ENCODE measurements at regions not wholly inside any gene's neighbourhood (a gene's known extent, or its start where the extent isn't known, plus 50 kb on each side); places are given as distances from the start of the nearest gene placed in this dataset.

DNA sequence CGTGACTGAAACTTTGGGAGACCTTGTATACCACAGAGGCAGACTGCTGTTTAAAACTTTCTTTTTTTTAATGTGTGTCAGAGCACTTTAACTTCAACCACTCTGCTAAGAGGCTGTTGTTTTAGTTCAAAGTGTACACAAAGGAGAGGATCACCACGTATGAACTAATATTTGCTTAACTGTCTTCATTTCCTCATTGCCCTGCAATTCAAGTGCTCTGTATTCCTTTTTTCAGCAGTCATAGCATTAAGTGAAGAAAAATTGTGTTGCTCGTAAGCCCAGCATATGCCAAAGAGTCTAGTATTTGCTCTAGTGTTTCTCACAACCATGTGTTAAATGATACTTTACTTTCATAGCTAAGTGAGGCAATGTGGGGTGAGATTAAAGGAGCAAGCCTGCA lies 63.0 kb upstream of the HHIP start (continued):
- no peak for TF ChIP-seq CTCF (conservative IDR thresholded peaks at IDR 0.05; ENCODE audit: low read depth in 2 of 2)
- TF ChIP-seq ZNF114 (CRISPR knock-in tag; IDR thresholded peaks at IDR 0.05): no peak
- TF ChIP-seq NANOG (IDR thresholded peaks at IDR 0.05; ENCODE audit: borderline replicate concordance): no peak

- DNase-seq (ENCODE audit: low spot score) (no peak), ATAC-seq (no peak)
- no peaks in the 10 kb centered on the region for H3K27me3 ChIP-seq (ENCODE audit: insufficient read depth)
- H3K9me2 ChIP-seq (ENCODE audit: insufficient read depth): peaks cover 13% of the 10 kb centered on the region
- H3K36me3 ChIP-seq (ENCODE audit: insufficient read depth): no peaks in the 10 kb centered on the region; the same call in 1 of the 2 replicates
- no peak overlapping the region for H3K27ac ChIP-seq (ENCODE audit: low read depth)
- no peaks in the 10 kb centered on the region for H3F3A ChIP-seq (replicated peaks; ENCODE audit: low read depth)
- no peak overlapping the region for H3K4me3 ChIP-seq
- no peaks in the 10 kb centered on the region; the same call in 2 of the 3 replicates for H3K4me1 Mint-ChIP-seq
- TF ChIP-seq POLR2AphosphoS5 (IDR thresholded peaks at IDR 0.05; ENCODE audit: low read depth): no peak
- TF ChIP-seq ZNF331 (CRISPR knock-in tag; IDR thresholded peaks at IDR 0.05; ENCODE audit: low read depth): no peak
- TF ChIP-seq STAT1 (IDR thresholded peaks at IDR 0.05; ENCODE audit: unreplicated experiment): no peak
- no peaks in the 10 kb centered on the region for H3K27me3 Mint-ChIP-seq (ENCODE audit: insufficient read depth, low read depth, poor library complexity)
- no peak overlapping the region for H3K4me3 Mint-ChIP-seq
- peaks cover 7% of the 10 kb centered on the region for H3K9me3 Mint-ChIP-seq
- no peaks in the 10 kb centered on the region for H3K79me2 ChIP-seq (replicated peaks; ENCODE audit: insufficient read depth)
- no peak overlapping the region for H2AFZ ChIP-seq
- H3K4me1 ChIP-seq (ENCODE audit: insufficient read depth): no peaks in the 10 kb centered on the region
- H3K27ac Mint-ChIP-seq: no peak overlapping the region
- no peaks in the 10 kb centered on the region for H4K20me1 ChIP-seq (replicated peaks; ENCODE audit: insufficient read depth)
- H3K4me2 ChIP-seq: no peak overlapping the region
- H3K36me3 Mint-ChIP-seq (ENCODE audit: low read depth): peaks cover 4% of the 10 kb centered on the region; the same call in 2 of the 3 replicates
These were observed 62.3 kb upstream of the HHIP start for GRCh38 chr4:144583658-144584057.

GRCh38 chr4:144584428-144584827 lies 61.5 kb upstream of the HHIP start:
- peaks cover 11% of the 10 kb centered on the region for H3K9me2 ChIP-seq (ENCODE audit: insufficient read depth)
- no peak overlapping the region for H3K4me2 ChIP-seq
- Mint-ChIP-seq H3K4me1 (no peaks in the 10 kb centered on the region; the same call in 2 of the 3 replicates), H3K9me3 (peaks cover 8% of the 10 kb centered on the region), H3K27ac (no peak overlapping the region), H3K36me3 (ENCODE audit: low read depth) (peaks cover 4% of the 10 kb centered on the region; the same call in 2 of the 3 replicates), H3K27me3 (ENCODE audit: insufficient read depth, low read depth, poor library complexity) (no peaks in the 10 kb centered on the region), H3K4me3 (no peak overlapping the region)
- H3K4me3 ChIP-seq: no peak overlapping the region
- no peaks in the 10 kb centered on the region for H4K20me1 ChIP-seq (replicated peaks; ENCODE audit: insufficient read depth)
- H3K4me1 ChIP-seq (ENCODE audit: insufficient read depth): no peaks in the 10 kb centered on the region
- DNase-seq (ENCODE audit: low spot score): no peak
- no peaks in the 10 kb centered on the region for H3K27me3 ChIP-seq (ENCODE audit: insufficient read depth)
- ATAC-seq: no peak
- H3K79me2 ChIP-seq (replicated peaks; ENCODE audit: insufficient read depth): no peaks in the 10 kb centered on the region
- H2AFZ ChIP-seq: no peak overlapping the region
- no peaks in the 10 kb centered on the region for H3F3A ChIP-seq (replicated peaks; ENCODE audit: low read depth)
- no peaks in the 10 kb centered on the region; the same call in 1 of the 2 replicates for H3K36me3 ChIP-seq (ENCODE audit: insufficient read depth)
- H3K27ac ChIP-seq (ENCODE audit: low read depth): no peak overlapping the region
- TF ChIP-seq ZNF462 (CRISPR knock-in tag; IDR thresholded peaks at IDR 0.05): no peak
- no peak; a peak in 1 of 4 replicates for TF ChIP-seq CTCF (conservative IDR thresholded peaks at IDR 0.05; ENCODE audit: low read depth in 2 of 2)
- TF ChIP-seq ZNF114 (CRISPR knock-in tag; IDR thresholded peaks at IDR 0.05): no peak
- no peak for TF ChIP-seq CREB1 (CRISPR knock-in tag; IDR thresholded peaks at IDR 0.05; ENCODE audit: low read depth)
- TF ChIP-seq NANOG (IDR thresholded peaks at IDR 0.05; ENCODE audit: borderline replicate concordance): no peak
- no peak for TF ChIP-seq ZNF331 (CRISPR knock-in tag; IDR thresholded peaks at IDR 0.05; ENCODE audit: low read depth)
- TF ChIP-seq EZH2 (IDR thresholded peaks at IDR 0.05; ENCODE audit: low read depth, unreplicated experiment): no peak
